Common myeloid progenitor, CD34-positive (primary cell): ENCODE measurements at regions not wholly inside any gene's neighbourhood (a gene's known extent, or its start where the extent isn't known, plus 50 kb on each side); places are given as distances from the start of the nearest gene placed in this dataset.

ENCODE experiments used
- CTCF ChIA-PET: fragments of 350-600 bp; sonication (Branson Sonifier 250); formaldehyde crosslinking; loops from one replicate; lab custom pipeline; 2021; ENCODE audit warnings: antibody characterized with exemption; lab: Charles Lee
- POLR2A ChIA-PET: fragments of 350-600 bp; sonication (Branson Sonifier 250); formaldehyde crosslinking; loops from one replicate; lab custom pipeline; 2021; ENCODE audit warnings: antibody characterized with exemption; lab: Charles Lee
- DNase-seq, 3 donors: peaks; one replicate each; pipeline versions ENCODE4 v3.0.0 to v3.0.0-alpha.2; 2013
- H3K27ac ChIP-seq, 2 experiments: 1 replicate in 1 of 2; 2 replicates in 1 of 2; pipeline ENCODE4 v1.7.0; 2013; ENCODE audit warnings: inconsistent platforms in 2 of 2, low read length in 2 of 2, mild to moderate bottlenecking in 2 of 2, low read depth in 1 of 2, moderate library complexity in 1 of 2; ENCODE audit not compliant: severe bottlenecking in 2 of 2, insufficient read depth in 1 of 2, poor library complexity in 1 of 2
- H3K27me3 ChIP-seq, 5 experiments: replicated peaks in 2 of 5; 1 replicate in 3 of 5; 2 replicates in 2 of 5; pipeline versions ENCODE4 v1.6.1 to v1.7.0; 2013; ENCODE audit warnings: low read length in 4 of 5, mild to moderate bottlenecking in 2 of 5, moderate library complexity in 2 of 5, inconsistent platforms in 1 of 5; ENCODE audit not compliant: insufficient read depth in 5 of 5, control insufficient read depth in 4 of 5
- H3K36me3 ChIP-seq, 4 experiments: 1 replicate in 2 of 4; 2 replicates in 2 of 4; pipeline versions ENCODE4 v1.6.1 to v1.7.0; 2013; ENCODE audit warnings: low read length in 3 of 4, control low read depth in 1 of 4, mild to moderate bottlenecking in 1 of 4; ENCODE audit not compliant: control insufficient read depth in 4 of 4, insufficient read depth in 4 of 4
- H3K4me1 ChIP-seq, 4 experiments: 1 replicate in 3 of 4; 2 replicates in 1 of 4; pipeline versions ENCODE4 v1.6.1 to v1.7.1; 2013; ENCODE audit warnings: low read length in 3 of 4, mild to moderate bottlenecking in 3 of 4, control low read depth in 1 of 4, inconsistent platforms in 1 of 4, moderate library complexity in 1 of 4; ENCODE audit not compliant: control insufficient read depth in 4 of 4, insufficient read depth in 4 of 4; ENCODE audit errors: control extremely low read depth in 1 of 4
- H3K4me3 ChIP-seq, 7 experiments: 1 replicate in 4 of 7; 2 replicates in 3 of 7; pipeline versions ENCODE4 v1.5.1 to v1.7.0; 2013; ENCODE audit warnings: mild to moderate bottlenecking in 7 of 7, low read length in 6 of 7, moderate library complexity in 6 of 7, inconsistent platforms in 2 of 7, low read depth in 2 of 7, control low read depth in 1 of 7; ENCODE audit not compliant: insufficient read depth in 4 of 7, control insufficient read depth in 1 of 7; ENCODE audit errors: extremely low read depth in 1 of 7
- H3K9me3 ChIP-seq, 5 experiments: 1 replicate in 4 of 5; 2 replicates in 1 of 5; pipeline versions ENCODE4 v1.6.1 to v1.7.1; 2013; ENCODE audit warnings: low read length in 4 of 5, mild to moderate bottlenecking in 2 of 5, inconsistent platforms in 1 of 5, low read depth in 1 of 5, moderate library complexity in 1 of 5; ENCODE audit not compliant: control insufficient read depth in 4 of 5, insufficient read depth in 2 of 5; ENCODE audit errors: control extremely low read depth in 1 of 5
- WGBS: methylation state at CpG from one replicate; pipeline ENCODE4 v1.1.5; 2013; ENCODE audit not compliant: insufficient coverage; 5-methylcytosine and 5-hydroxymethylcytosine counted together

DNA sequence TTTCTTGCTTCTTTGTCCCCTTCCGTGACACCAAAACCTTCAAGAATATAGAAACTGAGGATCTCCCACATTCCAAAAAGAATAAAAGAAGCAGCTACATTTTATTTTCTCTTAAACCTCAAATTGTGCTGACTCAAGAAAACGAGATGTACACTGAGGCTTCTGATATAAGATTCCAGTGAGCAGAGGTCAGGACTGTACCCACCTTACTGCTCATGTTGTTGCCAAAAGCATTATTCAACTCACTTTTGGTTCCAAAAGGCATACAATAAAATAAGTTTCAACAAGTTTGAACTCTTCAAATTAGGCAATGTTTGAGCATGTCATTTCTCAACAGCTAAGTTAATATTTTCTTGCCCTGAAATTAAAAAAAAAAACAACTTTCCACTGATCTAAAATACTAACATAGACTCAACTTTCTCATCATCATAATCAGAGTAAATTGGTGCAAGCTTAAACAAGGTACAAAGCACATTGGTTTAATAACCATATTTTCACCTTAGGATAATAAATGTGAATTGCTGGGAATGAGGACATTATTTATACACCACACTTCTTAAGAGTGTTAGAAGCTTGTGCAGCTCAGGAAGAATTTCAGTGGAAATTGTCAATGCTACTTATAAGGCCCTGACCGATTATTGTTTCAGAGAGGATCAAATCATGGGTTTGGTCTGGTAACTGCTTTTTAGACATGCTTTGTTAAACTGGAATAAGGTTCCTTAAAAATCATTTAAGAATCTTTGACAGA, 629.0 kb upstream of the IGFBP3 start:
- DNase-seq = no peak
- no peaks in the 10 kb centered on the region for H3K9me3 ChIP-seq
- H3K27me3 ChIP-seq = no peaks in the 10 kb centered on the region
- no peak overlapping the region for H3K4me3 ChIP-seq
- ChIA-PET POLR2A (no interaction called here), CTCF (no interaction called here)
- no peaks in the 10 kb centered on the region for H3K4me1 ChIP-seq
- H3K27ac ChIP-seq = no peak overlapping the region
- 100% methylated on average over 3 of the region's 3 CpGs for WGBS
- H3K36me3 ChIP-seq = no peaks in the 10 kb centered on the region

- ChIA-PET POLR2A (no interaction called here), CTCF (no interaction called here)
- Histone ChIP-seq H3K36me3 (no peaks in the 10 kb centered on the region), H3K4me1 (no peaks in the 10 kb centered on the region), H3K27ac (no peak overlapping the region), H3K4me3 (no peak overlapping the region), H3K9me3 (no peaks in the 10 kb centered on the region), H3K27me3 (no peaks in the 10 kb centered on the region)
- no CpG with 5 or more reads among the region's 1 CpG for whole genome bisulfite sequencing
- no peak for DNase-seq
These were observed 628.3 kb upstream of the IGFBP3 start for GRCh38 chr7:46549347-46549746.

- no peaks in the 10 kb centered on the region for H3K4me1 ChIP-seq
- H3K4me3 ChIP-seq = no peak overlapping the region
- no peaks in the 10 kb centered on the region for H3K9me3 ChIP-seq
- H3K27ac ChIP-seq = no peak overlapping the region
- no peaks in the 10 kb centered on the region for H3K36me3 ChIP-seq
- DNase-seq = no peak
- no peaks in the 10 kb centered on the region for H3K27me3 ChIP-seq
- POLR2A ChIA-PET = no interaction called here
- CTCF ChIA-PET = no interaction called here
These were observed 626.0 kb upstream of the IGFBP3 start for GRCh38 chr7:46547044-46547443.

DNA sequence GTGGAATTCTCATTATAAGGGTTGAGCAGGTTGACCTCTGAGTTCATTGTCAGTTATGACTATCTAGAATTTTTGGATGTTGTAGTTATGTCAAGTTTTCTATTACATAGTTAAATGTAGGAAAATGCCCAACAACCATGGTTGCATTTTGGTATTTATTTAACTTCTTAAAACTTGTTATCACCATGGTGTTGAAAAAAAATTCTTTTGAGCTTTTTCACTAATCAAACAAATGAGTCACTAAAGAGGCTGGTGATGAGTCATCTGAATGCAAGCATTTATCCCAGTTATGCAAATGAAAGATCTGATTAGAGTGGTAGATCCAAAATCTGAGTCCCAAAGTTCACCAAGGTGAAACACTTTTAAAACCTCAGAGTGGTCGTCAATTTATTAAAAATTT, 624.7 kb upstream of the IGFBP3 start:
- DNase-seq = no peak
- H3K4me1 ChIP-seq = no peaks in the 10 kb centered on the region
- ChIA-PET POLR2A (no interaction called here), CTCF (no interaction called here)
- no CpG with 5 or more reads among the region's 1 CpG for WGBS
- H3K9me3 ChIP-seq = no peaks in the 10 kb centered on the region
- H3K4me3 ChIP-seq = no peak overlapping the region
- H3K27me3 ChIP-seq = no peaks in the 10 kb centered on the region
- H3K36me3 ChIP-seq = no peaks in the 10 kb centered on the region
- no peak overlapping the region for H3K27ac ChIP-seq

DNA sequence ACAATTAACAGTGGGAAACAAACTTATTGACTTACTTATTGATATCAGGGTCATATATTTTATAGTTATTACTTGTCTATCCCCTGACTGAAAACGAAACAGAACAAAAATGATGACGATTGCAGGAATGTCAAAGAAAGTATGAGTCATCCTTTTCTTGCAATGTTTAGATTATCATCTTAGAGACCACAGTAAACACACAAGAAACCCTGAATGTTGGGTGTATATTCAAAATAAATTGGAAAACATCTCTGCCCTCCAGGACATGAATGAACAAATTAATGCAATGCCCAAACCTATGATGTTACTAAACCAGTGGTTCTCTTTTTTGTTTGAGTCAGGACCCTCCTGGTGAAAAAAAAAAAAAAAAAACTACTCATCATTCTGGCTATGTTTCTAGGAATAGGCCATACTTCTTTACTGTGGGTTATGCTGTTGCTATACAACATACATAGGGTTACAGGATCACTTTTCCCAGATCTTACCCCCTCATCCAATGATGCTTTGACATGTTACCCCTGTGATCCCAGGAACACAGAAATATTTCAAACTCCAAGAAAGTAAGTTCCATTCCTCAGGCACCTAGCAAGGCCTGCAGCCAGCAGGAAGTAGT, 623.4 kb upstream of the IGFBP3 start:
- no CpG with 5 or more reads among the region's 2 CpGs for WGBS
- Histone ChIP-seq H3K4me3 (no peak overlapping the region), H3K27me3 (no peaks in the 10 kb centered on the region), H3K36me3 (no peaks in the 10 kb centered on the region), H3K9me3 (no peaks in the 10 kb centered on the region), H3K27ac (no peak overlapping the region), H3K4me1 (no peaks in the 10 kb centered on the region)
- ChIA-PET POLR2A (no interaction called here), CTCF (no interaction called here)
- DNase-seq = no peak

GRCh38 chr7:46542076-46542475, 621.0 kb upstream of the IGFBP3 start:
- ChIA-PET CTCF (no interaction called here), POLR2A (no interaction called here)
- no peaks in the 10 kb centered on the region for H3K36me3 ChIP-seq
- no peak overlapping the region for H3K27ac ChIP-seq
- H3K4me3 ChIP-seq = no peak overlapping the region
- no peaks in the 10 kb centered on the region for H3K4me1 ChIP-seq
- no peak for DNase-seq
- H3K27me3 ChIP-seq = no peaks in the 10 kb centered on the region
- 50% methylated on average over 1 of the region's 1 CpG for WGBS
- H3K9me3 ChIP-seq = no peaks in the 10 kb centered on the region

DNA sequence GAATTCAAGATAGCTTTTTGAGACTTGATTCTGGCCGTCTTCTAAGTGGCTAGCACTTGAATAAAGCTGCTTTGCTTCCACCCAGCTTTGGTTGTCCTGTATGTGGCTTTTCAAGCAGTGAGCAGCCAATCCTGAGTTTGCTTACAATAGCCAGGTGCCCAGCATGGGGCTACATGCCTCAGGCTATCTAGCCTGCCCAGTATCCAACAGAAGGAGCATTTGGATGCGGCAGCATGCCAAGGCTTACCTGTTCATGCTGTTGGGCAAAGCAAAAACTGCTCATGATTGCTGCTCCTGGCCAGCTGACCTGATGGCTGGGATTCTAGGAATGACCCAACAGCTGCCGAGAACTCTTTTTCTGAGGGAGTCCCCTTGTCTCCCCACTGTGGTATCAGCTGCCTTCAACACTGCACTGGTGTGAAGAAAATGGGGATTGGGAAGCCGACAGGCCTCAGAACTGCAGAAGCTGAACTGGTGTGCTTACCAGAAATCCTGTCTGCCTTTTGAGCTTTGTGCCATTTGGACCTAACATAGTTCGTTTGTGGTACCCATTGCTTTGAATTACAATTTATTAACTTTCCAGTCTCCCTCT, 618.9 kb upstream of the IGFBP3 start:
- DNase-seq = no peak
- no peak overlapping the region for H3K27ac ChIP-seq
- H3K27me3 ChIP-seq = no peaks in the 10 kb centered on the region
- WGBS = 78% methylated on average over 3 of the region's 5 CpGs
- H3K36me3 ChIP-seq = no peaks in the 10 kb centered on the region
- POLR2A ChIA-PET = no interaction called here
- CTCF ChIA-PET = no interaction called here
- no peaks in the 10 kb centered on the region for H3K4me1 ChIP-seq
- no peaks in the 10 kb centered on the region for H3K9me3 ChIP-seq
- no peak overlapping the region for H3K4me3 ChIP-seq
